ENCODE measurements at regions not wholly inside any gene's neighbourhood (a gene's known extent, or its start where the extent isn't known, plus 50 kb on each side); places are given as distances from the start of the nearest gene placed in this dataset.

GRCh38 chr1:208683141-208683540 lies 439.0 kb upstream of the PLXNA2 start:
- DNase-seq = no peak
- H3K4me3 Mint-ChIP-seq = no peak overlapping the region
- no peaks in the 10 kb centered on the region for H3K36me3 Mint-ChIP-seq
- ATAC-seq (ENCODE audit: low read depth) = no peak
- POLR2A ChIA-PET = no interaction called here
- peaks cover 2% of the 10 kb centered on the region for H3K27me3 Mint-ChIP-seq
- H3K9me3 Mint-ChIP-seq = no peaks in the 10 kb centered on the region
- no peaks in the 10 kb centered on the region for H3K4me1 Mint-ChIP-seq
- H3K27ac Mint-ChIP-seq = no peak overlapping the region

- no peak overlapping the region for H3K27ac Mint-ChIP-seq
- no peaks in the 10 kb centered on the region for H3K36me3 Mint-ChIP-seq
Measured at GRCh38 chr1:208684192-208684591, 440.0 kb upstream of the PLXNA2 start.

GRCh38 chr1:208686592-208686991 lies 442.4 kb upstream of the PLXNA2 start:
- Mint-ChIP-seq H3K4me1 (no peaks in the 10 kb centered on the region), H3K4me3 (no peak overlapping the region), H3K27ac (no peak overlapping the region), H3K9me3 (no peaks in the 10 kb centered on the region), H3K36me3 (no peaks in the 10 kb centered on the region), H3K27me3 (no peaks in the 10 kb centered on the region)
- no peak for DNase-seq
- ATAC-seq (ENCODE audit: low read depth) = no peak
- POLR2A ChIA-PET = no interaction called here

More at GRCh38 chr1:208684192-208684591, 440.0 kb upstream of the PLXNA2 start:
- ATAC-seq (ENCODE audit: low read depth) (no peak), DNase-seq (no peak)
- no peak overlapping the region for H3K4me3 Mint-ChIP-seq
- peaks cover 2% of the 10 kb centered on the region for H3K27me3 Mint-ChIP-seq
- no peaks in the 10 kb centered on the region for H3K9me3 Mint-ChIP-seq
- POLR2A ChIA-PET = no interaction called here
- H3K4me1 Mint-ChIP-seq = no peaks in the 10 kb centered on the region

- H3K27me3 Mint-ChIP-seq = no peaks in the 10 kb centered on the region
- no peaks in the 10 kb centered on the region for H3K4me1 Mint-ChIP-seq
- no peaks in the 10 kb centered on the region for H3K9me3 Mint-ChIP-seq
- POLR2A ChIA-PET = no interaction called here
- H3K36me3 Mint-ChIP-seq = no peaks in the 10 kb centered on the region
- no peak for DNase-seq
- no peak overlapping the region for H3K4me3 Mint-ChIP-seq
- H3K27ac Mint-ChIP-seq = no peak overlapping the region
- no peak for ATAC-seq (ENCODE audit: low read depth)
Measured at GRCh38 chr1:208688656-208689315, 444.6 kb upstream of the PLXNA2 start.

GRCh38 chr1:208691012-208691411 lies 446.8 kb upstream of the PLXNA2 start:
- Mint-ChIP-seq H3K9me3 (no peaks in the 10 kb centered on the region), H3K4me3 (no peak overlapping the region), H3K36me3 (no peaks in the 10 kb centered on the region), H3K4me1 (no peaks in the 10 kb centered on the region), H3K27ac (no peak overlapping the region), H3K27me3 (no peaks in the 10 kb centered on the region)
- no peak for ATAC-seq (ENCODE audit: low read depth)
- POLR2A ChIA-PET = no interaction called here
- DNase-seq = no peak

- no peak overlapping the region for H3K27ac Mint-ChIP-seq
- no peaks in the 10 kb centered on the region for H3K9me3 Mint-ChIP-seq
- POLR2A ChIA-PET = no interaction called here
- no peaks in the 10 kb centered on the region for H3K27me3 Mint-ChIP-seq
- H3K36me3 Mint-ChIP-seq = no peaks in the 10 kb centered on the region
- no peak for ATAC-seq (ENCODE audit: low read depth)
- no peak overlapping the region for H3K4me3 Mint-ChIP-seq
- no peak for DNase-seq
- no peaks in the 10 kb centered on the region for H3K4me1 Mint-ChIP-seq
Measured at GRCh38 chr1:208709981-208710380, 465.8 kb upstream of the PLXNA2 start.

- H3K4me3 Mint-ChIP-seq = no peak overlapping the region
- peaks cover 1% of the 10 kb centered on the region for H3K9me3 Mint-ChIP-seq
- H3K4me1 Mint-ChIP-seq = no peaks in the 10 kb centered on the region
- H3K27ac Mint-ChIP-seq = no peak overlapping the region
- no peaks in the 10 kb centered on the region for H3K36me3 Mint-ChIP-seq
- POLR2A ChIA-PET = no interaction called here
- DNase-seq (no peak), ATAC-seq (ENCODE audit: low read depth) (no peak)
- no peaks in the 10 kb centered on the region for H3K27me3 Mint-ChIP-seq
Measured at GRCh38 chr1:208714323-208714722, 470.1 kb upstream of the PLXNA2 start.

GRCh38 chr1:208717525-208717924 lies 473.3 kb upstream of the PLXNA2 start:
- POLR2A ChIA-PET = no interaction called here
- Mint-ChIP-seq H3K27ac (no peak overlapping the region), H3K4me3 (no peak overlapping the region)

GRCh38 chr1:208722592-208722991 lies 478.4 kb upstream of the PLXNA2 start:
- Mint-ChIP-seq H3K4me3 (no peak overlapping the region), H3K27ac (no peak overlapping the region), H3K4me1 (no peaks in the 10 kb centered on the region), H3K27me3 (no peaks in the 10 kb centered on the region), H3K9me3 (peaks cover 5% of the 10 kb centered on the region), H3K36me3 (no peaks in the 10 kb centered on the region)
- DNase-seq (no peak), ATAC-seq (ENCODE audit: low read depth) (no peak)
- POLR2A ChIA-PET = no interaction called here

More at GRCh38 chr1:208717525-208717924, 473.3 kb upstream of the PLXNA2 start:
- ATAC-seq (ENCODE audit: low read depth) (no peak), DNase-seq (no peak)
- H3K36me3 Mint-ChIP-seq = no peaks in the 10 kb centered on the region
- peaks cover 3% of the 10 kb centered on the region for H3K9me3 Mint-ChIP-seq
- no peaks in the 10 kb centered on the region for H3K27me3 Mint-ChIP-seq
- no peaks in the 10 kb centered on the region for H3K4me1 Mint-ChIP-seq

- ATAC-seq (ENCODE audit: low read depth) = no peak
- Mint-ChIP-seq H3K27me3 (no peaks in the 10 kb centered on the region), H3K4me3 (no peak overlapping the region), H3K4me1 (no peaks in the 10 kb centered on the region), H3K9me3 (peaks cover 5% of the 10 kb centered on the region), H3K36me3 (no peaks in the 10 kb centered on the region), H3K27ac (no peak overlapping the region)
- no peak for DNase-seq
- POLR2A ChIA-PET = no interaction called here
Measured at GRCh38 chr1:208724079-208724478, 479.9 kb upstream of the PLXNA2 start.

- Mint-ChIP-seq H3K27ac (no peak overlapping the region), H3K9me3 (no peaks in the 10 kb centered on the region), H3K4me1 (peaks cover 5% of the 10 kb centered on the region), H3K36me3 (no peaks in the 10 kb centered on the region), H3K27me3 (peaks cover 2% of the 10 kb centered on the region), H3K4me3 (no peak overlapping the region)
- no peak for DNase-seq
- no peak for ATAC-seq (ENCODE audit: low read depth)
- POLR2A ChIA-PET = no interaction called here
Measured at GRCh38 chr1:208728815-208729214, 484.6 kb upstream of the PLXNA2 start.

GRCh38 chr1:208731981-208732821 lies 488.0 kb upstream of the PLXNA2 start:
- POLR2A ChIA-PET = no interaction called here
- peak; percentile 63 for ATAC-seq (ENCODE audit: low read depth)
- H3K9me3 Mint-ChIP-seq = no peaks in the 10 kb centered on the region
- DNase-seq = no peak
- peak overlapping the region; percentile 65 for H3K4me3 Mint-ChIP-seq
- no peaks in the 10 kb centered on the region for H3K36me3 Mint-ChIP-seq
- peaks cover 5% of the 10 kb centered on the region for H3K4me1 Mint-ChIP-seq
- H3K27ac Mint-ChIP-seq = no peak overlapping the region
- H3K27me3 Mint-ChIP-seq = peaks cover 2% of the 10 kb centered on the region

GRCh38 chr1:208737161-208737560 lies 493.0 kb upstream of the PLXNA2 start:
- Mint-ChIP-seq H3K27ac (no peak overlapping the region), H3K4me1 (peaks cover 5% of the 10 kb centered on the region), H3K27me3 (peaks cover 2% of the 10 kb centered on the region), H3K4me3 (no peak overlapping the region), H3K36me3 (no peaks in the 10 kb centered on the region), H3K9me3 (peaks cover 3% of the 10 kb centered on the region)
- POLR2A ChIA-PET = no interaction called here
- no peak for ATAC-seq (ENCODE audit: low read depth)
- no peak for DNase-seq

GRCh38 chr1:208737922-208738321 lies 493.7 kb upstream of the PLXNA2 start:
- Mint-ChIP-seq H3K4me3 (no peak overlapping the region), H3K4me1 (no peaks in the 10 kb centered on the region), H3K36me3 (no peaks in the 10 kb centered on the region), H3K27me3 (no peaks in the 10 kb centered on the region), H3K27ac (no peak overlapping the region), H3K9me3 (peaks cover 3% of the 10 kb centered on the region)
- ATAC-seq (ENCODE audit: low read depth) = no peak
- POLR2A ChIA-PET = no interaction called here
- no peak for DNase-seq

Data from activated naive CD8-positive, alpha-beta T cell treated with anti-CD3 and anti-CD28 coated beads, Interleukin-2, amount 10 ng/mL, durations not matched to agents 7 days and 5 days (primary cell).